ENCODE measurements at regions not wholly inside any gene's neighbourhood (a gene's known extent, or its start where the extent isn't known, plus 50 kb on each side); places are given as distances from the start of the nearest gene placed in this dataset.

- DNase-seq (ENCODE audit: low read depth, low spot score), result no peak
- FAIRE-seq, result no peak
- H3K27me3 ChIP-seq (ENCODE audit: control insufficient read depth, extremely low read depth, insufficient read depth, low read length), result no peaks in the 10 kb centered on the region
- no peaks in the 10 kb centered on the region for H3K9me1 ChIP-seq (ENCODE audit: control insufficient read depth, extremely low read depth, insufficient read depth, low read length)
- H3K4me1 ChIP-seq (ENCODE audit: control insufficient read depth, extremely low read depth, insufficient read depth, low read length), result no peaks in the 10 kb centered on the region
- no peak overlapping the region for H3K4me3 ChIP-seq (ENCODE audit: control insufficient read depth in 2 of 3, extremely low read depth in 1 of 3, insufficient read depth in 2 of 3, low read depth in 1 of 3, low read length in 3 of 3)
- H2AFZ ChIP-seq (ENCODE audit: control insufficient read depth, low read length), result no peak overlapping the region
- H3K9ac ChIP-seq (ENCODE audit: control insufficient read depth, extremely low read depth, insufficient read depth, low read length), result no peak overlapping the region
- TF ChIP-seq CTCF (optimal IDR thresholded peaks at IDR 0.05 in 1 of 3, IDR thresholded peaks at IDR 0.05 in 1 of 3, conservative IDR thresholded peaks at IDR 0.05 in 1 of 3; ENCODE audit: extremely low read depth in 1 of 3, insufficient read depth in 2 of 3, low read length in 3 of 3) (no peak), EZH2 (IDR thresholded peaks at IDR 0.05; ENCODE audit: low read length) (no peak)
- no peak overlapping the region for H3K27ac ChIP-seq (ENCODE audit: control insufficient read depth, insufficient read depth, low read length)
- no peaks in the 10 kb centered on the region for H3K36me3 ChIP-seq (ENCODE audit: control insufficient read depth in 2 of 2, extremely low read depth in 1 of 2, insufficient read depth in 2 of 2, low read length in 2 of 2)
- dilution Hi-C loops (cut with MboI; ENCODE audit: extremely low pct_ligation_motif_present, low sequenced_read_pairs), result no loop called here
- no peaks in the 10 kb centered on the region for H3K79me2 ChIP-seq (ENCODE audit: control insufficient read depth, insufficient read depth, low read length)
- no peaks in the 10 kb centered on the region for H4K20me1 ChIP-seq (ENCODE audit: control insufficient read depth, extremely low read depth, insufficient read depth, low read length)
- no peaks in the 10 kb centered on the region for H3K9me3 ChIP-seq (ENCODE audit: control insufficient read depth, low read depth, low read length)
- no peak overlapping the region for H3K4me2 ChIP-seq (ENCODE audit: control insufficient read depth, extremely low read depth, insufficient read depth, low read depth, low read length)
Observed at GRCh38 chr10:56973766-56974165, 612.7 kb upstream of the ZWINT start.

GRCh38 chr10:56943221-56943755, 582.2 kb upstream of the ZWINT start:
- Histone ChIP-seq H3K27ac (ENCODE audit: control insufficient read depth, insufficient read depth, low read length) (no peak overlapping the region), H3K4me2 (ENCODE audit: control insufficient read depth, extremely low read depth, insufficient read depth, low read depth, low read length) (no peak overlapping the region), H3K79me2 (ENCODE audit: control insufficient read depth, insufficient read depth, low read length) (no peaks in the 10 kb centered on the region), H3K27me3 (ENCODE audit: control insufficient read depth, extremely low read depth, insufficient read depth, low read length) (no peaks in the 10 kb centered on the region), H2AFZ (ENCODE audit: control insufficient read depth, low read length) (no peak overlapping the region), H4K20me1 (ENCODE audit: control insufficient read depth, extremely low read depth, insufficient read depth, low read length) (no peaks in the 10 kb centered on the region), H3K36me3 (ENCODE audit: control insufficient read depth in 2 of 2, extremely low read depth in 1 of 2, insufficient read depth in 2 of 2, low read length in 2 of 2) (no peaks in the 10 kb centered on the region), H3K4me3 (ENCODE audit: control insufficient read depth in 2 of 3, extremely low read depth in 1 of 3, insufficient read depth in 2 of 3, low read depth in 1 of 3, low read length in 3 of 3) (no peak overlapping the region), H3K9ac (ENCODE audit: control insufficient read depth, extremely low read depth, insufficient read depth, low read length) (no peak overlapping the region), H3K9me3 (ENCODE audit: control insufficient read depth, low read depth, low read length) (no peaks in the 10 kb centered on the region), H3K4me1 (ENCODE audit: control insufficient read depth, extremely low read depth, insufficient read depth, low read length) (no peaks in the 10 kb centered on the region), H3K9me1 (ENCODE audit: control insufficient read depth, extremely low read depth, insufficient read depth, low read length) (no peaks in the 10 kb centered on the region)
- dilution Hi-C loops (cut with MboI; ENCODE audit: extremely low pct_ligation_motif_present, low sequenced_read_pairs), result no loop called here
- TF ChIP-seq CTCF (optimal IDR thresholded peaks at IDR 0.05 in 1 of 3, IDR thresholded peaks at IDR 0.05 in 1 of 3, conservative IDR thresholded peaks at IDR 0.05 in 1 of 3; ENCODE audit: extremely low read depth in 1 of 3, insufficient read depth in 2 of 3, low read length in 3 of 3) (no peak), EZH2 (IDR thresholded peaks at IDR 0.05; ENCODE audit: low read length) (no peak)
- DNase-seq (ENCODE audit: low read depth, low spot score) (no peak), FAIRE-seq (no peak)

Data from keratinocyte (primary cell).